ENCODE measurements at regions not wholly inside any gene's neighbourhood (a gene's known extent, or its start where the extent isn't known, plus 50 kb on each side); places are given as distances from the start of the nearest gene placed in this dataset.
"Not testable (repeated sequence)": the region's sequence is repeated elsewhere in the genome, so short reads cannot be mapped to it uniquely, and the experiment has no call there.

GRCh38 chr7:27418541-27418940 lies 175.9 kb downstream of the EVX1 start:
- no peak for DNase-seq

GRCh38 chr7:27419581-27420177 lies 177.1 kb downstream of the EVX1 start:
- DNase-seq, result no peak

- DNase-seq, result no peak
Observed at GRCh38 chr7:27420702-27421101, 178.1 kb downstream of the EVX1 start.

GRCh38 chr7:27423290-27423689 lies 180.7 kb downstream of the EVX1 start:
- no peak for DNase-seq

- DNase-seq, result no peak
Observed at GRCh38 chr7:27423821-27424220, 181.2 kb downstream of the EVX1 start.

- DNase-seq, result no peak
Observed at GRCh38 chr7:27424231-27424630, 181.6 kb downstream of the EVX1 start.

GRCh38 chr7:27424749-27425148 lies 182.1 kb downstream of the EVX1 start:
- no peak for DNase-seq

GRCh38 chr7:27427416-27427815 lies 184.8 kb downstream of the EVX1 start:
- DNase-seq, result no peak

GRCh38 chr7:27430105-27430504 lies 187.5 kb downstream of the EVX1 start:
- no peak for DNase-seq

GRCh38 chr7:27431465-27431864 lies 188.9 kb downstream of the EVX1 start:
- DNase-seq, result no peak

GRCh38 chr7:27433581-27433980 lies 191.0 kb downstream of the EVX1 start:
- DNase-seq, result no peak

GRCh38 chr7:27434756-27435400 lies 192.3 kb downstream of the EVX1 start:
- DNase-seq, result no peak

- DNase-seq, result no peak
Observed at GRCh38 chr7:27435461-27435860, 192.9 kb downstream of the EVX1 start.

- no peak for DNase-seq
Observed at GRCh38 chr7:27438881-27439589, 196.4 kb downstream of the EVX1 start.

GRCh38 chr7:27442455-27442854 lies 199.9 kb downstream of the EVX1 start:
- no peak for DNase-seq

GRCh38 chr7:27449046-27449445 lies 206.4 kb downstream of the EVX1 start:
- not testable (repeated sequence) for DNase-seq

- no peak for DNase-seq
Observed at GRCh38 chr7:27453702-27454405, 208.8 kb downstream of the HIBADH start.

GRCh38 chr7:27457120-27457519 lies 205.6 kb downstream of the HIBADH start:
- not testable (repeated sequence) for DNase-seq

GRCh38 chr7:27457603-27458565 lies 204.8 kb downstream of the HIBADH start:
- DNase-seq, result not testable (repeated sequence)

- DNase-seq, result peak; percentile 86
Observed at GRCh38 chr7:27459021-27459730, 203.5 kb downstream of the HIBADH start.

- DNase-seq, result peak; percentile 96
Observed at GRCh38 chr7:27459731-27460053, 203.0 kb downstream of the HIBADH start.

All from skin of body (tissue), 1 donor.